Neural cell (in vitro differentiated cells): ENCODE measurements at regions not wholly inside any gene's neighbourhood (a gene's known extent, or its start where the extent isn't known, plus 50 kb on each side); places are given as distances from the start of the nearest gene placed in this dataset.

Experiments used
- H2AFZ ChIP-seq: fragments of 200-600, 300-800 bp; sonication (generic), shearing (Covaris generic); 2 replicates; pipeline ENCODE4 v1.6.0; 2014; ENCODE audit warnings: low read depth, mild to moderate bottlenecking, antibody characterized with exemption, low read length, moderate library complexity
- H3F3A ChIP-seq: fragments of 200-600 bp; shearing (Covaris generic); 2 replicates; pipeline ENCODE4 v1.6.1; 2016; ENCODE audit warnings: mild to moderate bottlenecking, moderate library complexity, mixed read lengths, antibody characterized with exemption, low read length; ENCODE audit not compliant: insufficient read depth, poor library complexity, severe bottlenecking
- H3K27ac ChIP-seq: fragments of 200-600, 300-800 bp; sonication (generic), shearing (Covaris generic); 2 replicates; pipeline ENCODE4 v1.5.1; 2014; ENCODE audit warnings: mild to moderate bottlenecking, low read length, moderate library complexity
- H3K27me3 ChIP-seq: fragments of 300-800, 200-600 bp; sonication (generic), shearing (Covaris generic); 2 replicates; pipeline ENCODE4 v1.6.0; 2014; ENCODE audit warnings: mild to moderate bottlenecking, low read depth, low read length, moderate library complexity; ENCODE audit not compliant: insufficient read depth
- H3K36me3 ChIP-seq: fragments of 300-800, 200-600 bp; sonication (generic), shearing (Covaris generic); 2 replicates; pipeline ENCODE4 v1.5.1; 2014; ENCODE audit warnings: mild to moderate bottlenecking, antibody characterized with exemption, low read length, moderate library complexity; ENCODE audit not compliant: insufficient read depth
- H3K4me2 ChIP-seq: fragments of 300-800, 200-600 bp; sonication (generic), shearing (Covaris generic); 2 replicates; pipeline ENCODE4 v1.6.0; 2014; ENCODE audit warnings: mild to moderate bottlenecking, low read length
- H3K4me3 ChIP-seq: fragments of 300-800, 200-600 bp; sonication (generic), shearing (Covaris generic); 2 replicates; pipeline ENCODE4 v1.5.1; 2014; ENCODE audit warnings: mild to moderate bottlenecking, low read length, moderate library complexity
- H3K79me2 ChIP-seq: fragments of 200-600 bp; shearing (Covaris generic); replicated peaks from 2 replicates; pipeline ENCODE4 v1.6.0; 2014; ENCODE audit warnings: mild to moderate bottlenecking, low read length, moderate library complexity; ENCODE audit not compliant: insufficient read depth
- H3K9ac ChIP-seq: fragments of 300-800, 200-600 bp; sonication (generic), shearing (Covaris generic); 2 replicates; pipeline ENCODE4 v1.6.1; 2016; ENCODE audit warnings: mild to moderate bottlenecking, low read length, mixed read lengths
- H3K9me2 ChIP-seq: fragments of 200-600 bp; shearing (Covaris generic); 2 replicates; pipeline ENCODE4 v1.6.1; 2016; ENCODE audit warnings: mild to moderate bottlenecking, low read length, mixed read lengths; ENCODE audit not compliant: insufficient read depth
- H3K9me3 ChIP-seq: fragments of 200-600, 300-800 bp; sonication (generic), shearing (Covaris generic); 2 replicates; pipeline ENCODE4 v1.6.1; 2016; ENCODE audit warnings: mild to moderate bottlenecking, mixed run types, low read length, moderate library complexity, mixed read lengths
- H4K20me1 ChIP-seq: fragments of 200-600 bp; shearing (Covaris generic); 2 replicates; pipeline ENCODE4 v1.6.1; 2016; ENCODE audit warnings: mild to moderate bottlenecking, mixed run types; ENCODE audit not compliant: insufficient read depth
- EP300 ChIP-seq: fragments of 450-650 bp; conservative IDR thresholded peaks from 2 replicates; pipeline ENCODE4 v1.6.1; 2014; ENCODE audit warnings: antibody characterized with exemption, mild to moderate bottlenecking, moderate library complexity; ENCODE audit not compliant: poor library complexity, severe bottlenecking
- EZH2 ChIP-seq: fragments of 200-600, 300-800 bp; shearing (Covaris generic), sonication (generic); IDR thresholded peaks from 2 replicates; pipeline ENCODE4 v1.6.1; 2014; ENCODE audit warnings: antibody characterized with exemption, low read length, borderline replicate concordance, mild to moderate bottlenecking; ENCODE audit not compliant: insufficient read depth, poor library complexity, severe bottlenecking
- MXI1 ChIP-seq: fragments of 450-650 bp; conservative IDR thresholded peaks from 2 replicates; pipeline ENCODE4 v1.6.1; 2014; ENCODE audit warnings: antibody characterized with exemption, mild to moderate bottlenecking; ENCODE audit not compliant: poor library complexity, severe bottlenecking
- POLR2AphosphoS5 ChIP-seq: IDR thresholded peaks from 2 replicates; pipeline ENCODE4 v1.6.1; 2012
- RAD21 ChIP-seq: fragments of 450-650 bp; conservative IDR thresholded peaks from 2 replicates; pipeline ENCODE4 v1.6.1; 2014; ENCODE audit warnings: antibody characterized with exemption, mild to moderate bottlenecking, moderate library complexity
- SMC3 ChIP-seq: fragments of 450-650 bp; conservative IDR thresholded peaks from 2 replicates; pipeline ENCODE4 v1.6.1; 2014; ENCODE audit warnings: antibody characterized with exemption, mild to moderate bottlenecking, moderate library complexity; ENCODE audit not compliant: poor library complexity
- TAF1 ChIP-seq: IDR thresholded peaks from 2 replicates; pipeline ENCODE4 v1.6.1; 2012; ENCODE audit warnings: low read depth
- TF ChIP-seq, protein P1 (sequence below): fragments of 450-650 bp; IDR thresholded peaks from 2 replicates; pipeline ENCODE4 v1.5.1; 2014; ENCODE audit warnings: antibody characterized with exemption, mild to moderate bottlenecking, moderate library complexity; ENCODE audit not compliant: poor library complexity, severe bottlenecking
- TF ChIP-seq, protein P2 (sequence below): IDR thresholded peaks from 2 replicates; pipeline ENCODE4 v1.6.1; 2012; ENCODE audit warnings: borderline replicate concordance

GRCh38 chrX:143095816-143096215 lies 70.1 kb downstream of the SPANXN4 start:
- no peaks in the 10 kb centered on the region for H3K27me3 ChIP-seq
- TF ChIP-seq, protein P1, sequence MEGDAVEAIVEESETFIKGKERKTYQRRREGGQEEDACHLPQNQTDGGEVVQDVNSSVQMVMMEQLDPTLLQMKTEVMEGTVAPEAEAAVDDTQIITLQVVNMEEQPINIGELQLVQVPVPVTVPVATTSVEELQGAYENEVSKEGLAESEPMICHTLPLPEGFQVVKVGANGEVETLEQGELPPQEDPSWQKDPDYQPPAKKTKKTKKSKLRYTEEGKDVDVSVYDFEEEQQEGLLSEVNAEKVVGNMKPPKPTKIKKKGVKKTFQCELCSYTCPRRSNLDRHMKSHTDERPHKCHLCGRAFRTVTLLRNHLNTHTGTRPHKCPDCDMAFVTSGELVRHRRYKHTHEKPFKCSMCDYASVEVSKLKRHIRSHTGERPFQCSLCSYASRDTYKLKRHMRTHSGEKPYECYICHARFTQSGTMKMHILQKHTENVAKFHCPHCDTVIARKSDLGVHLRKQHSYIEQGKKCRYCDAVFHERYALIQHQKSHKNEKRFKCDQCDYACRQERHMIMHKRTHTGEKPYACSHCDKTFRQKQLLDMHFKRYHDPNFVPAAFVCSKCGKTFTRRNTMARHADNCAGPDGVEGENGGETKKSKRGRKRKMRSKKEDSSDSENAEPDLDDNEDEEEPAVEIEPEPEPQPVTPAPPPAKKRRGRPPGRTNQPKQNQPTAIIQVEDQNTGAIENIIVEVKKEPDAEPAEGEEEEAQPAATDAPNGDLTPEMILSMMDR: no peak
- no peak for TF ChIP-seq POLR2AphosphoS5
- no peak for TF ChIP-seq EZH2
- TF ChIP-seq MXI1: no peak
- TF ChIP-seq SMC3: no peak
- no peak for TF ChIP-seq RAD21
- no peak for TF ChIP-seq EP300
- TF ChIP-seq, protein P2, sequence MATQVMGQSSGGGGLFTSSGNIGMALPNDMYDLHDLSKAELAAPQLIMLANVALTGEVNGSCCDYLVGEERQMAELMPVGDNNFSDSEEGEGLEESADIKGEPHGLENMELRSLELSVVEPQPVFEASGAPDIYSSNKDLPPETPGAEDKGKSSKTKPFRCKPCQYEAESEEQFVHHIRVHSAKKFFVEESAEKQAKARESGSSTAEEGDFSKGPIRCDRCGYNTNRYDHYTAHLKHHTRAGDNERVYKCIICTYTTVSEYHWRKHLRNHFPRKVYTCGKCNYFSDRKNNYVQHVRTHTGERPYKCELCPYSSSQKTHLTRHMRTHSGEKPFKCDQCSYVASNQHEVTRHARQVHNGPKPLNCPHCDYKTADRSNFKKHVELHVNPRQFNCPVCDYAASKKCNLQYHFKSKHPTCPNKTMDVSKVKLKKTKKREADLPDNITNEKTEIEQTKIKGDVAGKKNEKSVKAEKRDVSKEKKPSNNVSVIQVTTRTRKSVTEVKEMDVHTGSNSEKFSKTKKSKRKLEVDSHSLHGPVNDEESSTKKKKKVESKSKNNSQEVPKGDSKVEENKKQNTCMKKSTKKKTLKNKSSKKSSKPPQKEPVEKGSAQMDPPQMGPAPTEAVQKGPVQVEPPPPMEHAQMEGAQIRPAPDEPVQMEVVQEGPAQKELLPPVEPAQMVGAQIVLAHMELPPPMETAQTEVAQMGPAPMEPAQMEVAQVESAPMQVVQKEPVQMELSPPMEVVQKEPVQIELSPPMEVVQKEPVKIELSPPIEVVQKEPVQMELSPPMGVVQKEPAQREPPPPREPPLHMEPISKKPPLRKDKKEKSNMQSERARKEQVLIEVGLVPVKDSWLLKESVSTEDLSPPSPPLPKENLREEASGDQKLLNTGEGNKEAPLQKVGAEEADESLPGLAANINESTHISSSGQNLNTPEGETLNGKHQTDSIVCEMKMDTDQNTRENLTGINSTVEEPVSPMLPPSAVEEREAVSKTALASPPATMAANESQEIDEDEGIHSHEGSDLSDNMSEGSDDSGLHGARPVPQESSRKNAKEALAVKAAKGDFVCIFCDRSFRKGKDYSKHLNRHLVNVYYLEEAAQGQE: no peak
- no peak for TF ChIP-seq TAF1
- H3F3A ChIP-seq: no peaks in the 10 kb centered on the region
- no peaks in the 10 kb centered on the region for H3K36me3 ChIP-seq
- no peaks in the 10 kb centered on the region for H4K20me1 ChIP-seq
- no peaks in the 10 kb centered on the region for H3K9me2 ChIP-seq
- H3K79me2 ChIP-seq: no peaks in the 10 kb centered on the region
- no peaks in the 10 kb centered on the region for H3K9me3 ChIP-seq
- no peak overlapping the region for H3K4me2 ChIP-seq
- no peak overlapping the region for H2AFZ ChIP-seq
- no peak overlapping the region for H3K9ac ChIP-seq
- H3K4me3 ChIP-seq: no peak overlapping the region
- no peak overlapping the region for H3K27ac ChIP-seq

- Histone ChIP-seq H2AFZ (no peak overlapping the region), H3K36me3 (no peaks in the 10 kb centered on the region), H3K27ac (no peak overlapping the region), H3K9ac (no peak overlapping the region), H4K20me1 (no peaks in the 10 kb centered on the region), H3K4me3 (no peak overlapping the region), H3F3A (no peaks in the 10 kb centered on the region), H3K9me3 (no peaks in the 10 kb centered on the region), H3K27me3 (no peaks in the 10 kb centered on the region), H3K4me2 (no peak overlapping the region), H3K79me2 (no peaks in the 10 kb centered on the region), H3K9me2 (no peaks in the 10 kb centered on the region)
- TF ChIP-seq, protein P2: no peak
- TF ChIP-seq, protein P1: no peak
- TF ChIP-seq POLR2AphosphoS5 (no peak), TAF1 (no peak), EP300 (no peak)
These were observed 69.6 kb downstream of the SPANXN4 start for GRCh38 chrX:143095321-143095720.
